GM06990 (cell line): ENCODE measurements at regions not wholly inside any gene's neighbourhood (a gene's known extent, or its start where the extent isn't known, plus 50 kb on each side); places are given as distances from the start of the nearest gene placed in this dataset.
"Not testable (repeated sequence)": the region's sequence is repeated elsewhere in the genome, so short reads cannot be mapped to it uniquely, and the experiment has no call there.

Experiments
- DNase-seq: peaks from one replicate; pipeline ENCODE4 v3.0.0-alpha.2; 2011; ENCODE audit not compliant: insufficient read length; ENCODE audit errors: extremely low read depth
- H3K27me3 ChIP-seq: replicated peaks from 2 replicates; pipeline ENCODE4 v1.6.0; 2011; ENCODE audit warnings: low read length; ENCODE audit not compliant: control insufficient read depth, insufficient read depth
- H3K36me3 ChIP-seq: 2 replicates; pipeline ENCODE4 v1.5.1; 2011; ENCODE audit warnings: low read length; ENCODE audit not compliant: control insufficient read depth, insufficient read depth
- H3K4me3 ChIP-seq: replicated peaks from 2 replicates; pipeline ENCODE4 v1.5.1; 2011; ENCODE audit warnings: low read depth, mild to moderate bottlenecking, control low read depth, low read length
- CTCF ChIP-seq: IDR thresholded peaks from 2 replicates; pipeline ENCODE4 v1.5.1; 2011; ENCODE audit warnings: low read length, control low read depth, mild to moderate bottlenecking, inconsistent platforms; ENCODE audit not compliant: insufficient read depth, poor library complexity, severe bottlenecking

GRCh38 chr6:146928503-146928902, 275.7 kb upstream of the STXBP5 start:
- no peak for TF ChIP-seq CTCF
- no peaks in the 10 kb centered on the region for H3K27me3 ChIP-seq
- H3K4me3 ChIP-seq = no peak overlapping the region
- no peaks in the 10 kb centered on the region for H3K36me3 ChIP-seq
- DNase-seq = no peak

GRCh38 chr6:146931214-146931613, 273.0 kb upstream of the STXBP5 start:
- Histone ChIP-seq H3K4me3 (no peak overlapping the region), H3K36me3 (no peaks in the 10 kb centered on the region), H3K27me3 (no peaks in the 10 kb centered on the region)
- TF ChIP-seq CTCF = no peak
- DNase-seq = no peak

GRCh38 chr6:146937316-146937715, 266.9 kb upstream of the STXBP5 start:
- no peak overlapping the region for H3K4me3 ChIP-seq
- DNase-seq = no peak
- no peaks in the 10 kb centered on the region for H3K27me3 ChIP-seq
- H3K36me3 ChIP-seq = no peaks in the 10 kb centered on the region
- TF ChIP-seq CTCF = no peak

- H3K27me3 ChIP-seq = no peaks in the 10 kb centered on the region
- no peak for DNase-seq
- no peak for TF ChIP-seq CTCF
- H3K36me3 ChIP-seq = no peaks in the 10 kb centered on the region
- no peak overlapping the region for H3K4me3 ChIP-seq
These were observed 266.0 kb upstream of the STXBP5 start for GRCh38 chr6:146938266-146938665.

- DNase-seq, H3K4me3 ChIP-seq, H3K36me3 ChIP-seq, H3K27me3 ChIP-seq: not testable (repeated sequence)
These were observed 264.8 kb upstream of the STXBP5 start for GRCh38 chr6:146939456-146939855.

- Histone ChIP-seq H3K27me3 (no peaks in the 10 kb centered on the region), H3K4me3 (no peak overlapping the region), H3K36me3 (no peaks in the 10 kb centered on the region)
- TF ChIP-seq CTCF = no peak
- no peak for DNase-seq
These were observed 260.6 kb upstream of the STXBP5 start for GRCh38 chr6:146943664-146944063.
